Lower leg skin (tissue), 4 donors: ENCODE measurements at regions not wholly inside any gene's neighbourhood (a gene's known extent, or its start where the extent isn't known, plus 50 kb on each side); places are given as distances from the start of the nearest gene placed in this dataset.

ENCODE experiments used
- DNase-seq, 2 donors: peaks; one replicate each; pipeline ENCODE4 v3.0.0-alpha.2; 2019; ENCODE audit warnings: low spot score in 2 of 2
- H3K4me3 ChIP-seq: fragments of 200-600 bp; sonication (generic); 2 replicates; pipeline ENCODE4 v1.5.1; 2017; ENCODE audit warnings: mild to moderate bottlenecking, low read depth; ENCODE audit not compliant: poor library complexity, severe bottlenecking
- CTCF ChIP-seq, 3 donors: fragments of 450-650 bp; IDR thresholded peaks; one replicate each; pipeline ENCODE4 v1.5.1; 2016; ENCODE audit warnings: antibody characterized with exemption in 3 of 3, mild to moderate bottlenecking in 3 of 3, moderate library complexity in 2 of 3
- POLR2A ChIP-seq, 2 donors: fragments of 450-650 bp; IDR thresholded peaks; one replicate each; pipeline ENCODE4 v1.6.1; 2016 to 2017; ENCODE audit warnings: antibody characterized with exemption in 2 of 2, mild to moderate bottlenecking in 1 of 2, moderate library complexity in 1 of 2
- WGBS, 2 donors: methylation state at CpG; one replicate each; pipeline ENCODE4 v1.1.5; 2018; 5-methylcytosine and 5-hydroxymethylcytosine counted together
- intact Hi-C: fragments of 100-400 bp; cut with DNase I; formaldehyde crosslinking; loops from one replicate; pipeline ENCODE4 v1.15.0; 2023; ENCODE audit warnings: low total_unique reads

- intact Hi-C loops: no loop called here
- TF ChIP-seq CTCF (IDR thresholded peaks at IDR 0.05): no peak
- TF ChIP-seq POLR2A (IDR thresholded peaks at IDR 0.05): no peak
- 60 to 65% methylated on average over 4 of the region's 4 CpGs for WGBS, 2 donors
- no peak for DNase-seq
- no peak overlapping the region for H3K4me3 ChIP-seq
Observed at GRCh38 chr2:5915881-5916310, 223.7 kb downstream of the SOX11 start.

- DNase-seq: no peak
- no peak overlapping the region for H3K4me3 ChIP-seq
- intact Hi-C loops: no loop called here
- TF ChIP-seq POLR2A (IDR thresholded peaks at IDR 0.05): no peak
- TF ChIP-seq CTCF (IDR thresholded peaks at IDR 0.05): no peak
- WGBS, 2 donors: 62 to 64% methylated on average over 8 of the region's 8 CpGs
Observed at GRCh38 chr2:5921081-5921642, 229.0 kb downstream of the SOX11 start.

- TF ChIP-seq CTCF (IDR thresholded peaks at IDR 0.05): no peak
- no peak for DNase-seq
- no peak overlapping the region for H3K4me3 ChIP-seq
- 76 to 93% methylated on average over 12 of the region's 12 CpGs for WGBS, 2 donors
- intact Hi-C loops: no loop called here
Observed at GRCh38 chr2:5923957-5924945, 232.1 kb downstream of the SOX11 start.

GRCh38 chr2:5925604-5926003 lies 233.4 kb downstream of the SOX11 start:
- no peak for DNase-seq
- intact Hi-C loops: no loop called here
- TF ChIP-seq POLR2A (IDR thresholded peaks at IDR 0.05): no peak
- TF ChIP-seq CTCF (IDR thresholded peaks at IDR 0.05): no peak
- WGBS, 2 donors: 82 to 89% methylated on average over 4 of the region's 4 CpGs
- H3K4me3 ChIP-seq: no peak overlapping the region

GRCh38 chr2:5926871-5927512 lies 234.8 kb downstream of the SOX11 start:
- H3K4me3 ChIP-seq: no peak overlapping the region
- no peak for TF ChIP-seq CTCF (IDR thresholded peaks at IDR 0.05)
- TF ChIP-seq POLR2A (IDR thresholded peaks at IDR 0.05): no peak
- 43 to 44% methylated on average over 6 of the region's 6 CpGs for WGBS, 2 donors
- intact Hi-C loops: no loop called here
- no peak for DNase-seq
